Mesenchymal stem cell (in vitro differentiated cells and primary cell): ENCODE measurements at regions not wholly inside any gene's neighbourhood (a gene's known extent, or its start where the extent isn't known, plus 50 kb on each side); places are given as distances from the start of the nearest gene placed in this dataset.
A peak's percentile ranks its signal among the peaks of the same experiment; 100 is the strongest.

Experiments used
- DNase-seq: peaks from one replicate; pipeline ENCODE4 v3.0.0-alpha.2; 2013
- H2AFZ ChIP-seq: one replicate; pipeline ENCODE4 v1.6.1; 2013; ENCODE audit warnings: low read depth, mild to moderate bottlenecking, control low read depth, inconsistent platforms, low read length, moderate library complexity
- H2AK5ac ChIP-seq: 2 replicates; pipeline ENCODE4 v1.6.1; 2013; ENCODE audit warnings: low read length, moderate library complexity, mild to moderate bottlenecking, inconsistent platforms; ENCODE audit not compliant: severe bottlenecking
- H2BK120ac ChIP-seq: one replicate; pipeline ENCODE4 v1.6.1; 2013; ENCODE audit warnings: low read depth, mild to moderate bottlenecking, inconsistent platforms, low read length, moderate library complexity
- H2BK12ac ChIP-seq, 2 experiments: one replicate each; pipeline ENCODE4 v1.6.1; 2013; ENCODE audit warnings: inconsistent platforms in 2 of 2, low read length in 2 of 2, mild to moderate bottlenecking in 2 of 2, moderate library complexity in 2 of 2, control low read depth in 1 of 2
- H2BK15ac ChIP-seq: one replicate; pipeline ENCODE4 v1.6.1; 2013; ENCODE audit warnings: mild to moderate bottlenecking, low read depth, inconsistent platforms; ENCODE audit not compliant: poor library complexity, severe bottlenecking
- H2BK5ac ChIP-seq: 2 replicates; pipeline ENCODE4 v1.6.1; 2013; ENCODE audit warnings: low read depth, mild to moderate bottlenecking, low read length, control low read depth, inconsistent platforms; ENCODE audit not compliant: poor library complexity, severe bottlenecking
- H3K14ac ChIP-seq, 2 experiments: one replicate each; pipeline ENCODE4 v1.6.1; 2013; ENCODE audit warnings: inconsistent platforms in 2 of 2, low read length in 2 of 2, control low read depth in 1 of 2, mild to moderate bottlenecking in 1 of 2, moderate library complexity in 1 of 2
- H3K18ac ChIP-seq, 2 experiments: one replicate each; pipeline ENCODE4 v1.6.1; 2013; ENCODE audit warnings: inconsistent platforms in 2 of 2, low read length in 2 of 2, control low read depth in 1 of 2, low read depth in 1 of 2, mild to moderate bottlenecking in 1 of 2
- H3K23ac ChIP-seq, 2 experiments: one replicate each; pipeline ENCODE4 v1.6.1; 2013; ENCODE audit warnings: inconsistent platforms in 2 of 2, low read length in 2 of 2, mild to moderate bottlenecking in 2 of 2, moderate library complexity in 2 of 2, control low read depth in 1 of 2
- H3K27ac ChIP-seq: 2 replicates; pipeline ENCODE4 v1.5.1; 2013; ENCODE audit warnings: mild to moderate bottlenecking, moderate library complexity, low read length, control low read depth, inconsistent platforms; ENCODE audit not compliant: poor library complexity, severe bottlenecking
- H3K27me3 ChIP-seq, 2 experiments: 2 replicates each; pipeline versions ENCODE4 v1.6.1 to v1.7.0; 2013; ENCODE audit warnings: low read length in 2 of 2, mild to moderate bottlenecking in 2 of 2, moderate library complexity in 2 of 2, control low read depth in 1 of 2, inconsistent platforms in 1 of 2; ENCODE audit not compliant: control insufficient read depth in 1 of 2, insufficient read depth in 1 of 2
- H3K36me3 ChIP-seq, 2 experiments: 2 replicates each; pipeline versions ENCODE4 v1.6.1 to v1.7.0; 2013; ENCODE audit warnings: low read length in 2 of 2, control low read depth in 1 of 2, inconsistent platforms in 1 of 2, low read depth in 1 of 2, mild to moderate bottlenecking in 1 of 2; ENCODE audit not compliant: insufficient read depth in 2 of 2, control insufficient read depth in 1 of 2
- H3K4ac ChIP-seq, 2 experiments: one replicate each; pipeline ENCODE4 v1.6.1; 2013; ENCODE audit warnings: inconsistent platforms in 2 of 2, low read length in 2 of 2, mild to moderate bottlenecking in 2 of 2, moderate library complexity in 2 of 2, control low read depth in 1 of 2, low read depth in 1 of 2
- H3K4me1 ChIP-seq: 2 replicates; pipeline ENCODE4 v1.6.1; 2013; ENCODE audit warnings: low read depth, low read length, control low read depth; ENCODE audit not compliant: control insufficient read depth, insufficient read depth
- H3K4me2 ChIP-seq: 2 replicates; pipeline ENCODE4 v1.6.1; 2013; ENCODE audit warnings: low read length, mild to moderate bottlenecking, inconsistent platforms; ENCODE audit not compliant: poor library complexity, severe bottlenecking
- H3K4me3 ChIP-seq, 2 experiments: 2 replicates each; pipeline versions ENCODE4 v1.5.1 to v1.7.0; 2013; ENCODE audit warnings: low read length in 2 of 2, mild to moderate bottlenecking in 2 of 2, control low read depth in 1 of 2, low read depth in 1 of 2; ENCODE audit not compliant: insufficient read depth in 1 of 2
- H3K79me1 ChIP-seq: replicated peaks from 2 replicates; pipeline ENCODE4 v1.6.1; 2013; ENCODE audit warnings: mild to moderate bottlenecking, control low read depth, low read length, inconsistent platforms; ENCODE audit not compliant: poor library complexity, severe bottlenecking
- H3K9ac ChIP-seq: 2 replicates; pipeline ENCODE4 v1.7.0; 2013; ENCODE audit warnings: mild to moderate bottlenecking, low read length, moderate library complexity
- H3K9me3 ChIP-seq: 2 replicates; pipeline ENCODE4 v1.7.0; 2013; ENCODE audit warnings: mild to moderate bottlenecking, low read length; ENCODE audit not compliant: control insufficient read depth
- H4K8ac ChIP-seq: one replicate; pipeline ENCODE4 v1.6.1; 2013; ENCODE audit warnings: inconsistent platforms, mild to moderate bottlenecking, low read length, moderate library complexity
- H4K91ac ChIP-seq: one replicate; pipeline ENCODE4 v1.6.1; 2013; ENCODE audit warnings: mild to moderate bottlenecking, low read length, inconsistent platforms
- WGBS: methylation state at CpG from one replicate; pipeline ENCODE4 v1.1.7; 2013; ENCODE audit warnings: mixed read lengths; 5-methylcytosine and 5-hydroxymethylcytosine counted together

DNA sequence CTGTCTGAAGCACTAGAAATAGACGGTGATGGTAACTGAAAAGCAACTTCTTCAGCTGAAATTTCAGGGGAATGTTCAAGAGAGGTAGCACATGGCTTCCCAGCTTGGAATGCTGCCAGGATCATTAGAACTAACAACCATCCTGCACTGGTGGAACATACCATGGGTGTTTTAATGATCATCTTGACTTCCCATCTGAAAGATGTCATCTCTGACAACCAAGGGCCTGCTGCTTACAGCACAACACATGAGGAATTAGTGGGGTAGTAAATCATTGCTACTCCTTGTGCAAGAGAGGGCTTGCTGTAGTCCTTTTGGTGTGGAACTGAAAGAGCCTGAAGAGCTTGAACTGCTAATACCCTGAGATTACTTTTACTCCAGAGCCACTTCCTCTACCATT is 853.7 kb downstream of the MCTP2 start:
- Histone ChIP-seq H2BK15ac (no peak overlapping the region), H4K8ac (no peak overlapping the region), H3K14ac (no peak overlapping the region), H2AFZ (no peak overlapping the region), H4K91ac (no peak overlapping the region), H3K27ac (no peak overlapping the region), H3K18ac (no peak overlapping the region), H3K4ac (no peak overlapping the region), H3K9me3 (no peaks in the 10 kb centered on the region), H3K23ac (no peak overlapping the region), H2AK5ac (no peak overlapping the region), H3K4me2 (no peak overlapping the region), H3K79me1 (no peaks in the 10 kb centered on the region), H2BK5ac (no peak overlapping the region), H3K27me3 (no peaks in the 10 kb centered on the region), H2BK120ac (no peak overlapping the region), H3K36me3 (no peaks in the 10 kb centered on the region), H3K4me1 (peaks cover 1% of the 10 kb centered on the region), H2BK12ac (no peak overlapping the region), H3K9ac (no peak overlapping the region), H3K4me3 (no peak overlapping the region)
- 12% methylated on average over 1 of the region's 1 CpG for WGBS
- DNase-seq = peak; percentile 87

DNA sequence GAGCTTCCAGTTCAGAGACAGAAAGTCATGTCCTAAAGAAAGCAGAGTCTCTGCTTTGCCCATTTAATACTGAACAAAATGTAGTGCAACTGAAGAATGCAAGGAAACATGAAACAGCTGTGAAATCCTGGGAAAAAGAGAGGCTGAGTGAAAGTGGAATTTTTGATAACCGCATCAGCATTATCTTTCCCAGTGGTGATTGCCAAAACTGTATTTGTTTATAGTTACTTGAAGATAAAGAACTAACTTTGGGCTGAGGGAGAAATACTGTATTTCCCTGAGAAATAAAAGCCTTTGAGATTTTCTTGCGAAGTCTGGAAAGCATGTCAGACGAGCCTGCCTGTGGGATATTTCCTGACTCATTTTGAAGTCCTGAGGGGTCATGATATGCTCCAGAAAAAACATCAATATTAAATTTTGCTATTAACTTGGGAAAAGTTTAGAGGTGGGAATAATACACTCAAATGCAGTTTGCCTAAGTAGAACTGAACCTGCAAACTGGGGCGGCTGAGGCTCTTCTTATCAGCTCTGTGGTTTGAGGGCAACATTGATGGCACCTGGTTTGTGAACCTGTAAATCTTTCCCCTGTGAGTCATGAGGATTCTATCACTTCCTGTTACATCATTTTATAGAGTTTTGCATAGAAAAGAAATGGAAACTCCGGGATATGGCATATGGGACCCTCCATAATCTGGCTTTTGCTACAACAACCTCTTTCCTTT is 855.3 kb downstream of the MCTP2 start:
- H3K27ac ChIP-seq = peak overlapping the region; percentile 19
- peak overlapping the region in 1 of 2 experiments; percentile 67 for H3K4ac ChIP-seq
- H3K9ac ChIP-seq = peak overlapping the region; percentile 10
- peak overlapping the region in 1 of 2 experiments; percentile 71 for H3K18ac ChIP-seq
- WGBS = 47% methylated on average over 3 of the region's 5 CpGs
- no peak overlapping the region for H3K4me2 ChIP-seq
- H3K23ac ChIP-seq = no peak overlapping the region
- no peak overlapping the region for H2BK12ac ChIP-seq
- no peak overlapping the region for H3K14ac ChIP-seq
- H3K27me3 ChIP-seq = no peaks in the 10 kb centered on the region
- H4K8ac ChIP-seq = no peak overlapping the region
- no peak overlapping the region for H2BK120ac ChIP-seq
- H4K91ac ChIP-seq = no peak overlapping the region
- peaks cover 1% of the 10 kb centered on the region for H3K4me1 ChIP-seq
- H3K9me3 ChIP-seq = no peaks in the 10 kb centered on the region
- H2AK5ac ChIP-seq = no peak overlapping the region
- H2BK15ac ChIP-seq = no peak overlapping the region
- peaks cover 0 to 3% of the 10 kb centered on the region in 2 experiments for H3K36me3 ChIP-seq
- no peak overlapping the region for H2AFZ ChIP-seq
- peak; percentile 79 for DNase-seq
- no peaks in the 10 kb centered on the region for H3K79me1 ChIP-seq
- H2BK5ac ChIP-seq = no peak overlapping the region
- H3K4me3 ChIP-seq = no peak overlapping the region

DNA sequence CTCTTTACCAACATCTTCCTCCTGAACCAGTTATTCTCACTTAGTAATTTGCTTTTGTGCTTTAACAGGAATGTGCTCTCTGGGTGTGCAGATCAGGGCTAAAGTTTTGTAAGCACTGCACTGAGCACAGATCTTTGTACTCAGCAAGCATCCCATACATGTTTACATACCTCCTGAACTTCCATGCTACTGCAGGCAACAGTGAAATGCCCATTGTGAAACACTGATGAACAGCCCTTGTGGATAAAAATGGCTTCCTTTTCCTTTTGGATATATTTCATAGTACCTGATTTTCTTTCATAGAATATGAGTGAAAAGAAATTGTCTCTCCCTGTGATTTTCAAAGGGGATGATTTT is 855.9 kb downstream of the MCTP2 start:
- Histone ChIP-seq H2BK15ac (no peak overlapping the region), H2BK120ac (no peak overlapping the region), H2AK5ac (no peak overlapping the region), H4K8ac (peak overlapping the region; percentile 4), H3K4me2 (no peak overlapping the region), H3K27me3 (no peaks in the 10 kb centered on the region), H3K27ac (peak overlapping the region; percentile 48), H3K9me3 (no peaks in the 10 kb centered on the region), H3K23ac (no peak overlapping the region), H2BK5ac (no peak overlapping the region), H3K4me1 (peaks cover 1% of the 10 kb centered on the region), H3K4me3 (no peak overlapping the region), H4K91ac (no peak overlapping the region), H3K36me3 (peaks cover 0 to 4% of the 10 kb centered on the region in 2 experiments), H3K14ac (no peak overlapping the region), H2AFZ (no peak overlapping the region), H2BK12ac (no peak overlapping the region), H3K9ac (no peak overlapping the region), H3K4ac (peak overlapping the region in 1 of 2 experiments; percentile 67), H3K79me1 (no peaks in the 10 kb centered on the region), H3K18ac (peak overlapping the region; percentile 57 to 71)
- peak; percentile 69 for DNase-seq

DNA sequence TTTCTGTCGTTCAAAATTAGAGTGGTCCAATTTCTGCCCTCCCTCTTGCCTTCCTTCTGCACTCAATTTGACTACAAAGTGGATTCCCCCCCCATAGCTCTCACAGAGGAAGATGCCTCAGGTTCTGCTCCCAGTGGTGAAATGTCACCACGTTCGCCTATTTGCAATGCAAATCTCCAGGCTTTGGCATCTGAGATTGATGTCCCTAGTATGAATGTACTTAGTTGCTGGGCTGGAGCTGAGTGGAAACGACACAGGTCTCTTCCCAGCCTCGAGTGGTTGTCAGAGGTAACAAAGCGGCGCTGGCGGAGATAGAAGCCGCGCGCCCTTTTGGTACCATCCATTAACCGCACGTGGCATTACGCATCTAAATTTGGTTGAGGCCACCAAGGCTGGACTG is 860.1 kb downstream of the MCTP2 start:
- no peak overlapping the region for H3K4me2 ChIP-seq
- H3K36me3 ChIP-seq = peaks cover 0 to 4% of the 10 kb centered on the region in 2 experiments
- no peak overlapping the region for H2BK120ac ChIP-seq
- no peak overlapping the region for H3K18ac ChIP-seq
- no peak overlapping the region for H3K9ac ChIP-seq
- no peak overlapping the region for H2BK5ac ChIP-seq
- H3K14ac ChIP-seq = no peak overlapping the region
- H2AFZ ChIP-seq = no peak overlapping the region
- H3K9me3 ChIP-seq = no peaks in the 10 kb centered on the region
- H4K91ac ChIP-seq = no peak overlapping the region
- peaks cover 1% of the 10 kb centered on the region for H3K4me1 ChIP-seq
- H3K27ac ChIP-seq = no peak overlapping the region
- H2AK5ac ChIP-seq = no peak overlapping the region
- no peak overlapping the region for H2BK12ac ChIP-seq
- no peak overlapping the region for H3K23ac ChIP-seq
- DNase-seq = no peak
- no peak overlapping the region for H2BK15ac ChIP-seq
- peaks cover under 1% of the 10 kb centered on the region for H3K79me1 ChIP-seq
- WGBS = 94% methylated on average over 14 of the region's 14 CpGs
- no peak overlapping the region for H4K8ac ChIP-seq
- H3K4ac ChIP-seq = no peak overlapping the region
- H3K27me3 ChIP-seq = no peaks in the 10 kb centered on the region
- H3K4me3 ChIP-seq = no peak overlapping the region
